HepG2 (cell line): ENCODE measurements at regions not wholly inside any gene's neighbourhood (a gene's known extent, or its start where the extent isn't known, plus 50 kb on each side); places are given as distances from the start of the nearest gene placed in this dataset.

Source experiments
- ATAC-seq: fragments of 200-7000 bp; cut with Tn5 transposase; 3 replicates; pipeline ENCODE4 v1.9.1; 2020; ENCODE audit warnings: mild to moderate bottlenecking, moderate library complexity
- BruUV-seq: library from RNA; stranded (reverse); fragments of 400-500 nt; replicated peaks from 2 replicates; lab custom pipeline; 2021; lab: Mats Ljungman, UMichigan
- CTCF ChIA-PET: fragments of 300-600 bp; formaldehyde crosslinking; extraction: SDS; loops from one replicate; lab custom pipeline; 2021; ENCODE audit warnings: low total read pairs, inconsistent platforms, low intra/inter-chr PET ratio; lab: Yijun Ruan, JAX
- POLR2A ChIA-PET: fragments of 350-600 bp; sonication (Branson Sonifier 250); formaldehyde crosslinking; loops from one replicate; lab custom pipeline; 2020; ENCODE audit warnings: antibody characterized with exemption, inconsistent platforms; lab: Yijun Ruan, JAX
- DNase-seq: peaks from one replicate; pipeline ENCODE4 v3.0.0-alpha.2; 2015; ENCODE audit warnings: low spot score
- FAIRE-seq: peaks from 3 replicates; lab custom pipeline; 2011; peaks lifted over from hg19 to GRCh38; lab: Jason Lieb, UNC
- H2AFZ ChIP-seq: one replicate; pipeline ENCODE4 v1.6.1; 2011; ENCODE audit warnings: low read length, inconsistent platforms
- H3K27ac ChIP-seq: fragments of 300-600 bp; 3 replicates; pipeline ENCODE4 v1.8.0; 2011; ENCODE audit warnings: mixed run types, mild to moderate bottlenecking, mixed read lengths, low read length, inconsistent platforms; ENCODE audit not compliant: insufficient read depth; ENCODE audit errors: extremely low read length
- H3K27me3 ChIP-seq, 2 experiments: fragments of 200-600 bp in 1 of 2; 2 replicates in 1 of 2; 3 replicates in 1 of 2; pipeline versions ENCODE4 v1.6.0 to v1.8.0; 2011; ENCODE audit warnings: low read length in 2 of 2, mild to moderate bottlenecking in 2 of 2, moderate library complexity in 2 of 2, inconsistent platforms in 1 of 2; ENCODE audit not compliant: insufficient read depth in 2 of 2, control insufficient read depth in 1 of 2
- H3K36me3 ChIP-seq, 2 experiments: fragments of 200-600 bp in 1 of 2; replicated peaks in 1 of 2; 2 replicates in 1 of 2; 3 replicates in 1 of 2; pipeline versions ENCODE4 v1.5.1 to v1.8.0; 2011; ENCODE audit warnings: low read length in 2 of 2, inconsistent platforms in 1 of 2; ENCODE audit not compliant: insufficient read depth in 2 of 2, control insufficient read depth in 1 of 2
- H3K4me1 ChIP-seq: 2 replicates; pipeline ENCODE4 v1.5.1; 2012; ENCODE audit warnings: low read length, inconsistent platforms; ENCODE audit not compliant: insufficient read depth
- H3K4me2 ChIP-seq: 2 replicates; pipeline ENCODE4 v1.6.0; 2011; ENCODE audit warnings: low read depth, low read length, inconsistent platforms
- H3K4me3 ChIP-seq, 3 experiments: fragments of 200-600 bp in 1 of 3; sonication (generic), shearing (Covaris generic) in 1 of 3; replicated peaks in 1 of 3; 2 replicates each; pipeline ENCODE4 v1.5.1; 2011 to 2016; ENCODE audit warnings: low read length in 3 of 3, inconsistent platforms in 2 of 3, low read depth in 2 of 3, mild to moderate bottlenecking in 2 of 3, control low read depth in 1 of 3, mixed read lengths in 1 of 3; ENCODE audit not compliant: insufficient read depth in 1 of 3
- H3K79me2 ChIP-seq: one replicate; pipeline ENCODE4 v1.6.1; 2011; ENCODE audit warnings: low read length, inconsistent platforms; ENCODE audit not compliant: insufficient read depth
- H3K9ac ChIP-seq: 2 replicates; pipeline ENCODE4 v1.6.0; 2011; ENCODE audit warnings: mild to moderate bottlenecking, low read depth, low read length, inconsistent platforms; ENCODE audit not compliant: insufficient read depth
- H3K9me3 ChIP-seq: 2 replicates; pipeline ENCODE4 v1.5.1; 2012; ENCODE audit warnings: mild to moderate bottlenecking, low read length
- H4K20me1 ChIP-seq: 2 replicates; pipeline ENCODE4 v1.6.0; 2011; ENCODE audit warnings: inconsistent platforms, mild to moderate bottlenecking, low read length, moderate library complexity; ENCODE audit not compliant: insufficient read depth
- FOXO1 ChIP-seq: sonication (generic); formaldehyde crosslinking; IDR thresholded peaks from 2 replicates; pipeline ENCODE4 v1.4.0; 2020; ENCODE audit warnings: missing genetic modification reagents
- NR3C1 ChIP-seq: sonication (generic); formaldehyde crosslinking; IDR thresholded peaks from 2 replicates; pipeline ENCODE4 v1.4.0; 2020; ENCODE audit warnings: missing genetic modification reagents
- RAD21 ChIP-seq: fragments of 450-650 bp; formaldehyde crosslinking; IDR thresholded peaks from 2 replicates; pipeline ENCODE4 v1.5.0; 2020; ENCODE audit warnings: mild to moderate bottlenecking
- SYNCRIP ChIP-seq: fragments of 200-400 bp; formaldehyde crosslinking; IDR thresholded peaks from 2 replicates; pipeline ENCODE4 v1.6.1; 2018; ENCODE audit warnings: mild to moderate bottlenecking, low read depth, low read length; ENCODE audit not compliant: insufficient read depth
- ZNF337 ChIP-seq: sonication (generic); formaldehyde crosslinking; IDR thresholded peaks from 2 replicates; pipeline ENCODE4 v1.5.1; 2020; ENCODE audit warnings: missing genetic modification reagents, low read depth, mild to moderate bottlenecking, borderline replicate concordance
- ZNF451 ChIP-seq: sonication (generic); formaldehyde crosslinking; IDR thresholded peaks from 2 replicates; pipeline ENCODE4 v1.5.0; 2020; ENCODE audit warnings: mild to moderate bottlenecking, missing genetic modification reagents
- in situ Hi-C: cut with HindIII; loops from 2 replicates; pipeline ENCODE4 v1.10.0; 2017; ENCODE audit warnings: low pct_unique_long_range_greater_than_20kb; ENCODE audit not compliant: extremely low pct_ligation_motif_present
- intact Hi-C: fragments of 100-400 bp; cut with micrococcal nuclease; formaldehyde crosslinking; loops from one replicate; pipeline ENCODE4 v1.10.0; 2022; ENCODE audit not compliant: unreplicated experiment
- TF ChIP-seq, protein P1 (sequence below): sonication (generic); formaldehyde crosslinking; IDR thresholded peaks from 2 replicates; pipeline ENCODE4 v1.8.0; 2022; ENCODE audit warnings: mild to moderate bottlenecking, missing genetic modification reagents
- TF ChIP-seq, protein P2 (sequence below), 2 experiments: sonication (generic) in 1 of 2; formaldehyde crosslinking in 1 of 2; IDR thresholded peaks; 2 replicates each; pipeline versions ENCODE4 v1.5.1 to v1.6.1; 2011 to 2020; ENCODE audit warnings: borderline replicate concordance in 1 of 2, low read depth in 1 of 2, low read length in 1 of 2, mild to moderate bottlenecking in 1 of 2, missing genetic modification reagents in 1 of 2, moderate library complexity in 1 of 2

DNA sequence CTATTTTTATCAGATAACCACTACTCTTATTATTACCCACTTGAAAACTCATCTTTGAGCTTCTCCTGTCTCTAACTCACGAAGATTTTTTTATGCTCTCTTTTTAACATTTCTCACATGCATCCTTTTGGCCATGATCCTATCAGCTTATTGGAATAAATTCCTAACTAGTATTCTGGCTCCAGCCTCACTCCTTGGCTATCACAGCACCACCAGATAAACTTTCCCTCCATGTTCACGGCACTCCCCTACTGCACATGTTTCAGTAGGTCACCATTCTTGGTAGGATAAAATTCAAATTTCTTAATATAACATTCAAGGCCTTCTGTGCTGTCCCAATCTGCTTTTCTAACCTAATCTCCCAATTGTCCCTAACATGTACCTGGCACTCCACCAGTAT is 186.6 kb upstream of the UBASH3B start (continued):
- TF ChIP-seq SYNCRIP (no peak), FOXO1 (CRISPR knock-in tag) (no peak), NR3C1 (no peak)
- TF ChIP-seq, protein P1, sequence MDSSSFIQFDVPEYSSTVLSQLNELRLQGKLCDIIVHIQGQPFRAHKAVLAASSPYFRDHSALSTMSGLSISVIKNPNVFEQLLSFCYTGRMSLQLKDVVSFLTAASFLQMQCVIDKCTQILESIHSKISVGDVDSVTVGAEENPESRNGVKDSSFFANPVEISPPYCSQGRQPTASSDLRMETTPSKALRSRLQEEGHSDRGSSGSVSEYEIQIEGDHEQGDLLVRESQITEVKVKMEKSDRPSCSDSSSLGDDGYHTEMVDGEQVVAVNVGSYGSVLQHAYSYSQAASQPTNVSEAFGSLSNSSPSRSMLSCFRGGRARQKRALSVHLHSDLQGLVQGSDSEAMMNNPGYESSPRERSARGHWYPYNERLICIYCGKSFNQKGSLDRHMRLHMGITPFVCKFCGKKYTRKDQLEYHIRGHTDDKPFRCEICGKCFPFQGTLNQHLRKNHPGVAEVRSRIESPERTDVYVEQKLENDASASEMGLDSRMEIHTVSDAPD (CRISPR knock-in tag): no peak
- TF ChIP-seq, all 625 proteins: peak for 0

DNA sequence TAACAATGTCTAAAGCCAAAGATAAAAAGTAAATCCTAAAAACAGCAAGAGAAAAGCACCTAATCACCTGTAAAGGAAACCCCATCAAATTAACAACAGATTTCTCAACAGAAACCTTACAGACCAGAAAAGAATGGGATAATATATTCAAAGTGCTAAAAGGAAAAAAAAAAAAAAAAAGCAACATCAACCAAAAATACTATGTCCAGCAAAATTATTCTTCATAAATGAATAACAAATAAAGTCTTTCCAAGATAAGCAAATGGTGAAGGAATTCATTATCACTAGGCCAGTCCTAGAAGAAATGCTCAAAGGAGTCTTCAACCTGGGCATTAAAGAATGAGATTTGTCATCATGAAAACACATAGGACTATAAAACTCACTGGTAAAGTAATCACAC is 192.0 kb upstream of the UBASH3B start:
- CTCF ChIA-PET: no interaction called here
- H3K9ac ChIP-seq: no peak overlapping the region
- H4K20me1 ChIP-seq: no peaks in the 10 kb centered on the region
- H3K9me3 ChIP-seq: no peaks in the 10 kb centered on the region; the same call in 1 of the 2 replicates
- H3K4me3 ChIP-seq: no peak overlapping the region
- TF ChIP-seq ZNF451 (CRISPR knock-in tag) (no peak), RAD21 (CRISPR knock-in tag) (no peak), ZNF337 (CRISPR knock-in tag) (no peak)
- TF ChIP-seq, protein P2, sequence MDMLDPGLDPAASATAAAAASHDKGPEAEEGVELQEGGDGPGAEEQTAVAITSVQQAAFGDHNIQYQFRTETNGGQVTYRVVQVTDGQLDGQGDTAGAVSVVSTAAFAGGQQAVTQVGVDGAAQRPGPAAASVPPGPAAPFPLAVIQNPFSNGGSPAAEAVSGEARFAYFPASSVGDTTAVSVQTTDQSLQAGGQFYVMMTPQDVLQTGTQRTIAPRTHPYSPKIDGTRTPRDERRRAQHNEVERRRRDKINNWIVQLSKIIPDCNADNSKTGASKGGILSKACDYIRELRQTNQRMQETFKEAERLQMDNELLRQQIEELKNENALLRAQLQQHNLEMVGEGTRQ (IDR thresholded peaks at IDR 0.05; ENCODE audit: low read depth, low read length): no peak
- TF ChIP-seq, protein P2 (CRISPR knock-in tag; IDR thresholded peaks at IDR 0.05; ENCODE audit: borderline replicate concordance): no peak
- no peaks in the 10 kb centered on the region for H3K79me2 ChIP-seq
- no peaks in the 10 kb centered on the region for H3K36me3 ChIP-seq
- BruUV-seq: no TSS peak
- POLR2A ChIA-PET: no interaction called here
- H3K27me3 ChIP-seq: no peaks in the 10 kb centered on the region; a peak in 1 of 5 replicates
- in situ Hi-C loops: no loop called here
- ATAC-seq (no peak), FAIRE-seq (no peak), DNase-seq (no peak)
- H3K4me1 ChIP-seq: no peaks in the 10 kb centered on the region
- H2AFZ ChIP-seq: no peak overlapping the region
- intact Hi-C loops: no loop called here
- H3K4me2 ChIP-seq: no peak overlapping the region
- H3K27ac ChIP-seq: no peak overlapping the region
